GM12872 (cell line): ENCODE measurements at regions not wholly inside any gene's neighbourhood (a gene's known extent, or its start where the extent isn't known, plus 50 kb on each side); places are given as distances from the start of the nearest gene placed in this dataset.

Experiments used
- CTCF ChIP-seq: IDR thresholded peaks from 3 replicates; pipeline ENCODE4 v1.5.1; 2011; ENCODE audit warnings: low read depth, mild to moderate bottlenecking, low read length, moderate library complexity; ENCODE audit not compliant: insufficient read depth

- TF ChIP-seq CTCF: no peak
Observed at GRCh38 chr6:167683028-167683862, 143.5 kb upstream of the AFDN start.

GRCh38 chr6:167684276-167685104, 142.2 kb upstream of the AFDN start:
- TF ChIP-seq CTCF: no peak

- no peak for TF ChIP-seq CTCF
Observed at GRCh38 chr6:167685654-167686053, 141.1 kb upstream of the AFDN start.

GRCh38 chr6:167686204-167686893, 140.4 kb upstream of the AFDN start:
- no peak for TF ChIP-seq CTCF

GRCh38 chr6:167687116-167687725, 139.5 kb upstream of the AFDN start:
- no peak for TF ChIP-seq CTCF

GRCh38 chr6:167688123-167688522, 138.6 kb upstream of the AFDN start:
- TF ChIP-seq CTCF: no peak
